Prostate gland (tissue), 2 donors: ENCODE measurements at regions not wholly inside any gene's neighbourhood (a gene's known extent, or its start where the extent isn't known, plus 50 kb on each side); places are given as distances from the start of the nearest gene placed in this dataset.

ENCODE experiments used
- DNase-seq: peaks from one replicate; pipeline ENCODE4 v3.0.0-alpha.2; 2019; ENCODE audit warnings: low spot score
- H3K27ac ChIP-seq, 2 donors: fragments of 200-600 bp; sonication (generic); 2 replicates each; pipeline ENCODE4 v1.5.1; 2017 to 2019
- H3K27me3 ChIP-seq: fragments of 200-600 bp; sonication (generic); replicated peaks from 2 replicates; pipeline ENCODE4 v1.5.1; 2019; ENCODE audit not compliant: insufficient read depth
- H3K36me3 ChIP-seq, 2 donors: fragments of 200-600 bp; sonication (generic); 1 replicate in 1 of 2; 2 replicates in 1 of 2; pipeline versions ENCODE4 v1.5.1 to v1.8.1; 2017 to 2019
- H3K4me1 ChIP-seq: fragments of 200-600 bp; sonication (generic); replicated peaks from 2 replicates; pipeline ENCODE4 v1.5.1; 2019
- H3K4me3 ChIP-seq, 2 donors: fragments of 200-600 bp; sonication (generic); 2 replicates each; pipeline ENCODE4 v1.5.1; 2017 to 2019
- H3K9me3 ChIP-seq: fragments of 200-600 bp; sonication (generic); 2 replicates; pipeline ENCODE4 v1.5.1; 2017
- CTCF ChIP-seq, 4 experiments: fragments of 200-600 bp in 2 of 4; fragments of 450-650 bp in 2 of 4; sonication (generic) in 2 of 4; IDR thresholded peaks; 1 replicate in 3 of 4; 2 replicates in 1 of 4; pipeline ENCODE4 v1.5.1; 2016 to 2019; ENCODE audit warnings: antibody characterized with exemption in 4 of 4, mild to moderate bottlenecking in 2 of 4, moderate library complexity in 2 of 4
- POLR2A ChIP-seq: fragments of 450-650 bp; IDR thresholded peaks from one replicate; pipeline ENCODE4 v1.6.1; 2016; ENCODE audit warnings: antibody characterized with exemption, mild to moderate bottlenecking
- POLR2AphosphoS5 ChIP-seq: sonication (generic); formaldehyde crosslinking; IDR thresholded peaks from one replicate; pipeline ENCODE4 v1.6.1; 2017; ENCODE audit warnings: antibody characterized with exemption
- WGBS: methylation state at CpG from one replicate; pipeline ENCODE4 v1.1.5; 2018; 5-methylcytosine and 5-hydroxymethylcytosine counted together
- intact Hi-C: fragments of 100-400 bp; cut with DNase I; formaldehyde crosslinking; loops from one replicate; pipeline ENCODE4 v1.14.2; 2022

GRCh38 chr4:145427991-145428390 is 53.7 kb upstream of the SMAD1 start:
- intact Hi-C loops, result no loop called here
- no peak for TF ChIP-seq POLR2AphosphoS5
- no peak for TF ChIP-seq CTCF (IDR thresholded peaks at IDR 0.05)
- TF ChIP-seq POLR2A, result no peak
- Histone ChIP-seq H3K4me1 (no peaks in the 10 kb centered on the region), H3K27me3 (no peaks in the 10 kb centered on the region), H3K4me3 (no peak overlapping the region), H3K36me3 (no peaks in the 10 kb centered on the region), H3K27ac (no peak overlapping the region), H3K9me3 (no peaks in the 10 kb centered on the region)
- no peak for DNase-seq
- WGBS, result 62% methylated on average over 3 of the region's 3 CpGs

DNA sequence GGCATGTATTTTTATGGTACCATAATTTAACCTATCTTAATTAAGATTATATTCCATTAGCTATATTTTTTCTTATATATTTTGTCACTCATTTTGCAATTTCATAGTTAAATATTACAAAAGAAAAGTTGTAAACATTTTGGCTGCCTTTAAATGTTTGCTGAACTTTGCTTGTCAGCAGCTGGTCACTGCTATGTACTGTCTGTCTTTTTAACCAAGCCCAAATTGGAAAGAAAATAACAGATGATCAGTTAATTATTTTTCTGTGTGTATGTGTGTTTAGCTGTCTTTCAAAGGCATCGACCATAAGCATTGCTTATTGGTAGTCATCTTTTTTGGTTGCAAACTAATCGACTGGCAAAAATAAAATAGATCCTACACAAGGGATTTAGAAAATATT is 54.4 kb upstream of the SMAD1 start:
- no peak overlapping the region for H3K27ac ChIP-seq
- DNase-seq, result no peak
- 86% methylated on average over 2 of the region's 2 CpGs for WGBS
- intact Hi-C loops, result no loop called here
- no peaks in the 10 kb centered on the region for H3K27me3 ChIP-seq
- H3K4me3 ChIP-seq, result no peak overlapping the region
- no peaks in the 10 kb centered on the region for H3K4me1 ChIP-seq
- TF ChIP-seq POLR2A (no peak), CTCF (IDR thresholded peaks at IDR 0.05) (no peak), POLR2AphosphoS5 (no peak)
- no peaks in the 10 kb centered on the region for H3K36me3 ChIP-seq
- no peaks in the 10 kb centered on the region for H3K9me3 ChIP-seq

- Histone ChIP-seq H3K27me3 (no peaks in the 10 kb centered on the region), H3K4me3 (no peak overlapping the region), H3K9me3 (no peaks in the 10 kb centered on the region), H3K27ac (no peak overlapping the region), H3K4me1 (no peaks in the 10 kb centered on the region), H3K36me3 (no peaks in the 10 kb centered on the region)
- 94% methylated on average over 5 of the region's 5 CpGs for WGBS
- no peak for DNase-seq
- no peak for TF ChIP-seq POLR2AphosphoS5
- no peak for TF ChIP-seq POLR2A
- no peak for TF ChIP-seq CTCF (IDR thresholded peaks at IDR 0.05)
- intact Hi-C loops, result no loop called here
Observed at GRCh38 chr4:145423017-145423708, 58.5 kb upstream of the SMAD1 start.

GRCh38 chr4:145420595-145421214 is 60.9 kb upstream of the SMAD1 start:
- WGBS, result 93% methylated on average over 2 of the region's 2 CpGs
- no peak for DNase-seq
- Histone ChIP-seq H3K27ac (no peak overlapping the region), H3K27me3 (no peaks in the 10 kb centered on the region), H3K4me3 (no peak overlapping the region), H3K9me3 (no peaks in the 10 kb centered on the region), H3K4me1 (no peaks in the 10 kb centered on the region), H3K36me3 (no peaks in the 10 kb centered on the region)
- intact Hi-C loops, result no loop called here
- TF ChIP-seq CTCF (IDR thresholded peaks at IDR 0.05) (no peak), POLR2AphosphoS5 (no peak), POLR2A (no peak)

DNA sequence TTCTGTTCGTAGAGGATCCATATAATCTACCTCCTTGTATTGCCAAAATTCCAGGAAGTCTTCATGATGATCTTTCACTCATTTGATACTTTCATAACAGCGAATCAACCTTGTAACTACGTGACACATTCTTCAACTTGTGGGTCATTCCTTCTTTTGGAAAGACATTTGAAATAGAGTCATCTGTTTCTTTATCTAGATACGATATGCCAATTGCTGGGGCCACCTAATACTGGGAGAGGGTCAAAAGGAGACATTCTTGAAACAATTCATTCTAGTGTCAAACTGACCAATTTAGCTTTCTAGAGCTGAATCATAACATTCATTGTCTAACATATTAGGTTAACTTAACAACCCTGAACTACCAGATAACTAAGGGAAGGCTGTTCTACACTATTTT is 62.9 kb upstream of the SMAD1 start:
- Histone ChIP-seq H3K4me3 (no peak overlapping the region), H3K27ac (no peak overlapping the region), H3K4me1 (no peaks in the 10 kb centered on the region), H3K9me3 (no peaks in the 10 kb centered on the region), H3K27me3 (no peaks in the 10 kb centered on the region), H3K36me3 (no peaks in the 10 kb centered on the region)
- intact Hi-C loops, result no loop called here
- no peak for TF ChIP-seq CTCF (IDR thresholded peaks at IDR 0.05)
- TF ChIP-seq POLR2AphosphoS5, result no peak
- TF ChIP-seq POLR2A, result no peak
- DNase-seq, result no peak
- WGBS, result 87% methylated on average over 4 of the region's 4 CpGs
